Epithelial cell of esophagus (primary cell): ENCODE measurements at regions not wholly inside any gene's neighbourhood (a gene's known extent, or its start where the extent isn't known, plus 50 kb on each side); places are given as distances from the start of the nearest gene placed in this dataset.
"Not testable (repeated sequence)": the region's sequence is repeated elsewhere in the genome, so short reads cannot be mapped to it uniquely, and the experiment has no call there.

Source experiments
- DNase-seq: peaks from one replicate; pipeline ENCODE4 v3.0.0; 2010; ENCODE audit warnings: low read depth
- H3K4me3 ChIP-seq: 2 replicates; pipeline ENCODE4 v1.5.1; 2011; ENCODE audit warnings: mild to moderate bottlenecking, low read length, control low read depth
- TF ChIP-seq, protein P1 (sequence below): IDR thresholded peaks from 2 replicates; pipeline ENCODE4 v1.5.1; 2011; ENCODE audit warnings: low read depth, mild to moderate bottlenecking, low read length, control low read depth, inconsistent platforms; ENCODE audit not compliant: insufficient read depth; ENCODE audit errors: missing control alignments

DNA sequence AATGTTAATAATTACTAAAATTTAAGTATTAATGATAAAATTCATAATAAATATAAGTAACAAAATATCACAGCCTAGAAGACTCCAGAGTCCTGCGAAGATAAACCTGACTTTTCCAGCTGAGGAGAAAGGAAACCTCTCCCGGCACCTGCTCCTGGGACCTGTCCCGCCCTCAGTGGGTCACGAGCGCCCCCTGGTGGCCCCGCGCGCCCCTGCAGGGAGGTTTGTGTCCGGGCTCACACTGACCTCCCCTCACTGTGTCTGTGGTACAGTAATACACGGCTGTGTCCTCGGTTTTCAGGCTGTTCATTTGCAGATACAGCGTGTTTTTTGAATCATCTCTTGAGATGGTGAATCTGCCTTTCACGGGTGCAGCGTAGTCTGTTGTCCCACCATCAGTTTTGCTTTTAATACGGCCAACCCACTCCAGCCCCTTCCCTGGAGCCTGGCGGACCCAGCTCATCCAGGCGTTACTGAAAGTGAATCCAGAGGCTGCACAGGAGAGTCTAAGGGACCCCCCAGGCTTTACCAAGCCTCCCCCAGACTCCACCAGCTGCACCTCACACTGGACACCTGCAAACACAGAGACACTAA, 627.1 kb downstream of the TMEM121 start:
- peak; percentile 32 for DNase-seq
- TF ChIP-seq, protein P1, sequence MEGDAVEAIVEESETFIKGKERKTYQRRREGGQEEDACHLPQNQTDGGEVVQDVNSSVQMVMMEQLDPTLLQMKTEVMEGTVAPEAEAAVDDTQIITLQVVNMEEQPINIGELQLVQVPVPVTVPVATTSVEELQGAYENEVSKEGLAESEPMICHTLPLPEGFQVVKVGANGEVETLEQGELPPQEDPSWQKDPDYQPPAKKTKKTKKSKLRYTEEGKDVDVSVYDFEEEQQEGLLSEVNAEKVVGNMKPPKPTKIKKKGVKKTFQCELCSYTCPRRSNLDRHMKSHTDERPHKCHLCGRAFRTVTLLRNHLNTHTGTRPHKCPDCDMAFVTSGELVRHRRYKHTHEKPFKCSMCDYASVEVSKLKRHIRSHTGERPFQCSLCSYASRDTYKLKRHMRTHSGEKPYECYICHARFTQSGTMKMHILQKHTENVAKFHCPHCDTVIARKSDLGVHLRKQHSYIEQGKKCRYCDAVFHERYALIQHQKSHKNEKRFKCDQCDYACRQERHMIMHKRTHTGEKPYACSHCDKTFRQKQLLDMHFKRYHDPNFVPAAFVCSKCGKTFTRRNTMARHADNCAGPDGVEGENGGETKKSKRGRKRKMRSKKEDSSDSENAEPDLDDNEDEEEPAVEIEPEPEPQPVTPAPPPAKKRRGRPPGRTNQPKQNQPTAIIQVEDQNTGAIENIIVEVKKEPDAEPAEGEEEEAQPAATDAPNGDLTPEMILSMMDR, result peak; percentile 46
- H3K4me3 ChIP-seq, result not testable (repeated sequence)

DNA sequence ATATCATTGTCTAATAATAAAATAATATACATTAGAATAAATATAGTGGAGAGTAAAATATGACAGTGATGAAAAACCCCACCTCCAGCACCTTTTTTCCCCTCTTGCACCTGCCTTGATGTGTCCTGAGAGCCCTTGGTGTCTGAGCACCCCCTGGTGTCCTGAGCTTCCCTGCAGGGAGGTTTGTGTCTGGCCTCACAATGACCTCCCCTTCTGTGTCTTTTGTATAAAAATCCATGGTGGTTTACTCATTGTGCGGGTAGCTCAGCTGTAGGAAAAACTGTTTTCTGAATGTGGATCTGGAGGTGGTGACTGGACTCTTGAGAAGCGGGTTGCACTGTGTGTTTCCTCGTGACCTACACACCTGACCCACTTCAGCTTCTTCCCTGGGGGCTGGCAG, 636.9 kb downstream of the TMEM121 start:
- TF ChIP-seq, protein P1, result no peak
- DNase-seq, result no peak

DNA sequence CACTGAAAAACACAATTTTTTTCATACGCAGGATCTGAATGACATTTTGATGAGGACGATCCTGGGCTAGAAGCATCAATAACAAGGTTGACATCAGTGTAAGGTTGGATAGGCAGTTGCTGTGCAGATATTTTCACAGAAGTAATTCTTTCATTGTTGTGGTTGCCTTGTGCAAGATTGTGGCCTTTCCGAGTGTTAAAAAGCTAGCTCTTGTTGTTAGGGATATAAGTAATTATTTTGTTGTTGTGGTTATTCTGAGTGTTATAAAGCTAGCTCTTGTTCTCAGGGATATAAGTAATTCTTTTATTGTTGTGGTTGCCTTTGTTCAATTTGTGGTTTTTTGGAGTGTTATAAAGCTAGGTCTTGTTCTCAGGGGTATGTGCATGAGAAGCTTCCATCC, 637.4 kb downstream of the TMEM121 start:
- DNase-seq, H3K4me3 ChIP-seq: not testable (repeated sequence)

More for the DNA sequence above, 636.9 kb downstream of the TMEM121 start:
- no peak overlapping the region for H3K4me3 ChIP-seq

DNA sequence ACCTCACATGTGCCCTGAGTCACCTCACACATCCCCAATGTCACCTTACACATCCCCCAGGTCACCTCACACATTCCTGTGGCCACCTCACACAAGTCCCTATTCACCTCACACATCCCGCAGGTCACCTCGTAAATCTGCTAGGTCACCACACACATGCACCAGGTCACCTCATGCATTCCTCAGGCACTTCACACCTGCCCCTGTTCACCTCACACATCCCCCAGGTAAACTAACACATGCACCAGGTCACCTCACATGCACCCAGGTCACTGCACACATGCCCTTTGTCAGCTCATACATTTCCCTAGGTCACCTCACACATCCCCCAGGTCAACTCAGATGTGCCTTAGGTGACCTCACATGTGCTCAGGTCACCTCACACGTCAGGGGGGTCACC, 639.8 kb downstream of the TMEM121 start:
- H3K4me3 ChIP-seq, result no peak overlapping the region
- DNase-seq, result no peak
- TF ChIP-seq, protein P1, result no peak

DNA sequence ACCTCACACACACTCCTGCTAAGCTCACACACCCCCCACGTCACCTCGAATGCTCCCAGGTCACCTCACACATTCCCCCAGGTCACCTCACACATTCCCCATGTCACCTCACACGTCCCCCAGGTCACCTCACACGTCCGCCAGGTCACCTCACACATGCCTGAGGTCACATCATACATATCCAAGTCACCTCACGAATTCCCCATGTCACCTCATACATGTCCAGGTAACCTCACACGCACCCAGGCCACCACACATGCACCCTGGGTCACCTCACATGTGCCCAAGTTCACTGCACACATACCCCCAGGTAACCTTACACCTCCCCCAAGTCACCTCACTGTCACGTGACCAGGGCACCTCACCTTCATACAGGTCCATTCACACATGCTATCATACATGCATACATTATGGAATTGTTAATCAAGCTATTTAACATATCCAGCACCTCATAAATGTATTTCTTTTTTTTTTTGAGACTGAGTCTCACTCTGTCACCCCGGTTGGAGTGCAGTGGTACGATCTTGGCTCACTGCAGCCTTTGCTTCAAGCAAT, 640.3 kb downstream of the TMEM121 start:
- H3K4me3 ChIP-seq, result no peak overlapping the region
- no peak for DNase-seq
- TF ChIP-seq, protein P1, result no peak

DNA sequence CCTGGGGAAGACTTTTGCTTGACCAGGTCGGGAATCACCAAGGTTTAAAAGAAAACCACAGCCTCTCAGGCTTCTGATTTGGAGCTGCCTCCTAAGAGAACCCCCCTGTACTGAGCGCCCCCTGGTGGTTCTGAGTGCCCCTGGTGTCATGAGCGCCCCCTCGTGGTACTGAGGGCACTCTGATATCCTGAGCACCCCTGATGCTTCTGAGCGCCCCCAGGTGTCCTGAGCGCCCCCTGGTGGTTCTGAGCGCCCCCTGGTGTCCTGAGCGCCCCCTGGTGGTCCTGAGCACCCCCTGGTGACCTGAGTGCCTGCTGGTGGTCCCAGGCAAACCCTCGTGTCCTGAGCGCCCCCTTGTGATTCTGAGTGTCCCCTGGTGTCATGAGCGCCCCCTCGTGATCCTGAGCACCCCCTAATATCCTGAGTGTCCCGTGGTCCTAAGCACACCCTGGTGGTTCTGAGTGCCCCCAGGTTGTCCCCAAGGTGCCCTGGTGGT, 643.8 kb downstream of the TMEM121 start:
- H3K4me3 ChIP-seq, DNase-seq: not testable (repeated sequence)

DNA sequence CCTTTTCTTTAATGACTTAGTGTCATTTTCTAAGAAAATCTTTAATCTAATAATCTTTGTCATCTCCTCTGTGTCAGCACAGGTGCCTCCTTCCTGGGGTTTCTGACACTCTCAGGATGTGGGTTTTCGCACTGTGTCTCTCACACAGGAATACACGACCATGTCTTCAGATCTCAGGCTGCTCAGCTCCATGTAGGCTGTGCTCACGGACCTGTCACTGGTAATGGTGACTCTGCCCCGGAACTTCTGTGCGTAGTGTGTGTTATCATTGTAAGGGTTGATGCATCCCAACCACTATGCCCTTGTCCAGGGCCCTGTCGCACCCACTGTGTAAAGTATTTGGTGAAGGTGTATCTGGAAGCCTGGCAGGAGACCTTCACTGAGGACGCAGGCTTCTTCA, 647.8 kb downstream of the TMEM121 start:
- DNase-seq, result no peak
- H3K4me3 ChIP-seq, result no peak overlapping the region
- TF ChIP-seq, protein P1, result no peak

DNA sequence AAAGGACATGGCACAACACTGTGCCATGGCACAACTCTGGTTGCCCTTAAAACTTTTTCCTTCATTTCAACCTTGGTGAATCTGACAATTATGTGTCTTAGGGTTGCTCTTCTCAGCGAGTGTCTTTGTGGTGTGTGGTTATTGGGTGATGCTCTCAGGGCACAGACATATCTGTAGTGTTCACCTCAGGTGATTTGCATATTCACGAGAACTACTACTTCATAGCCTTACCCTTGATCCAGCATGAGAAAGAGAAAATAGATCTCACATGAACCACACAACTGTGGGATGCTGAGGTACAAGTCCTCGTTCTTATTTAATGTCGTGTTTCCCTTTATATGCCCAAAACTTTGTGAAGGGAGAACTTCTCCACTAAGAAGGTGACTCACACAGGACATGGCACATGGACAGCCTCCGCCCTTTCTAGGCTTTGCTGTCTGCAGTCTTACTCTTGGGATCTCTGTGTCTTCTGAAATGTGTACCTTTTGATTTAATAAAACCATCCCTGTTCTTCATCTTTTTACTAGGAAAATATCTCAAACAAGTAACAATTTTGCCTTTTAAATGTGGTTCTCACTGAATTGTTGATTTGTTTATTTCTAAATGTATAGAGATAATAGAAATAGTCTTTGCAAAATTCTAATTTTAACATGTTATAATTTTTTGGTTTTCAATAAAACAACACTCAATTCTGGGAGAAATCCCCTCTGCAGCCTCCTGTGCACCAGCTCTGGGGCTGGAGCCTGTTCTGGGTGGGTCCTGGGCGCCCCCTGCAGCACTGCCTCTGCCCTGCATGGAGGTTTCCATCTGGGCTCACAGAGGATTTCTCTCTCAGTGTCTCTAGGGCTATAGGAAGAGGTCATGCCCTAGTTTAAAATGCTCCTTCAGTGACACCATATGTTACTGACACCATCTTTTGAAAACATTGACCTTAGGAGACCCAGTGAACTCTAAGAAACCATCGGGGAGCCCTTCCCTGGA, 651.2 kb downstream of the TMEM121 start:
- DNase-seq, H3K4me3 ChIP-seq: not testable (repeated sequence)
